ENCODE measurements at regions not wholly inside any gene's neighbourhood (a gene's known extent, or its start where the extent isn't known, plus 50 kb on each side); places are given as distances from the start of the nearest gene placed in this dataset.

- TF ChIP-seq CTCF (IDR thresholded peaks at IDR 0.05; ENCODE audit: low read depth, low read length), result no peak
- H3K4me3 ChIP-seq (ENCODE audit: low read depth, low read length), result no peak overlapping the region
Measured at GRCh38 chr9:86771941-86772634, 175.2 kb downstream of the GAS1 start.

GRCh38 chr9:86771420-86771819 is 175.9 kb downstream of the GAS1 start:
- no peak for TF ChIP-seq CTCF (IDR thresholded peaks at IDR 0.05; ENCODE audit: low read depth, low read length)
- H3K4me3 ChIP-seq (ENCODE audit: low read depth, low read length), result no peak overlapping the region

- no peak overlapping the region for H3K4me3 ChIP-seq (ENCODE audit: low read depth, low read length)
- TF ChIP-seq CTCF (IDR thresholded peaks at IDR 0.05; ENCODE audit: low read depth, low read length), result no peak
Measured at GRCh38 chr9:86768709-86769108, 178.6 kb downstream of the GAS1 start.

GRCh38 chr9:86768020-86768419 is 179.3 kb downstream of the GAS1 start:
- no peak overlapping the region for H3K4me3 ChIP-seq (ENCODE audit: low read depth, low read length)
- TF ChIP-seq CTCF (IDR thresholded peaks at IDR 0.05; ENCODE audit: low read depth, low read length), result no peak

GRCh38 chr9:86767373-86767772 is 179.9 kb downstream of the GAS1 start:
- H3K4me3 ChIP-seq (ENCODE audit: low read depth, low read length), result no peak overlapping the region
- TF ChIP-seq CTCF (IDR thresholded peaks at IDR 0.05; ENCODE audit: low read depth, low read length), result no peak

GRCh38 chr9:86766912-86767311 is 180.4 kb downstream of the GAS1 start:
- no peak for TF ChIP-seq CTCF (IDR thresholded peaks at IDR 0.05; ENCODE audit: low read depth, low read length)
- H3K4me3 ChIP-seq (ENCODE audit: low read depth, low read length), result no peak overlapping the region

GRCh38 chr9:86766511-86766910 is 180.8 kb downstream of the GAS1 start:
- H3K4me3 ChIP-seq (ENCODE audit: low read depth, low read length), result no peak overlapping the region
- TF ChIP-seq CTCF (IDR thresholded peaks at IDR 0.05; ENCODE audit: low read depth, low read length), result no peak

Measured in WI38 (cell line).